GM12878 (cell line): ENCODE measurements at regions not wholly inside any gene's neighbourhood (a gene's known extent, or its start where the extent isn't known, plus 50 kb on each side); places are given as distances from the start of the nearest gene placed in this dataset.

ENCODE experiments used
- ATAC-seq: fragments of 200-7000 bp; cut with Tn5 transposase; 3 replicates; pipeline ENCODE4 v1.9.1; 2020; ENCODE audit warnings: mild to moderate bottlenecking, moderate library complexity
- BruUV-seq: library from RNA; stranded (reverse); fragments of 400-500 nt; replicated peaks from 2 replicates; lab custom pipeline; 2021; lab: Mats Ljungman, UMichigan
- CTCF ChIA-PET: fragments of 300-600 bp; sonication (Branson Sonifier 250); formaldehyde crosslinking; extraction: SDS; loops from one replicate; lab custom pipeline; 2021; ENCODE audit warnings: inconsistent platforms; lab: Yijun Ruan, JAX
- POLR2A ChIA-PET: fragments of 350-600 bp; formaldehyde crosslinking; extraction: SDS; loops from one replicate; lab custom pipeline; 2021; ENCODE audit warnings: inconsistent platforms; lab: Charles Lee
- RAD21 ChIA-PET: fragments of 300-600 bp; sonication (Branson Sonifier 250); formaldehyde crosslinking; loops from one replicate; lab custom pipeline; 2023; ENCODE audit warnings: antibody characterized with exemption; ENCODE audit not compliant: unreplicated experiment; lab: Charles Lee
- SMC1A ChIA-PET: fragments of 300-600 bp; sonication (Branson Sonifier 250); formaldehyde crosslinking; loops from one replicate; lab custom pipeline; 2023; ENCODE audit not compliant: unreplicated experiment, uncharacterized antibody; lab: Charles Lee
- DNase-seq: peaks from one replicate; pipeline ENCODE4 v3.0.0-alpha.2; 2011; ENCODE audit warnings: low read depth, low spot score
- FAIRE-seq: peaks from 3 replicates; lab custom pipeline; 2011; peaks lifted over from hg19 to GRCh38; lab: Jason Lieb, UNC
- H2AFZ ChIP-seq: 2 replicates; pipeline ENCODE4 v1.6.0; 2011; ENCODE audit warnings: low read depth, low read length, control low read depth; ENCODE audit not compliant: control insufficient read depth
- H3K27ac ChIP-seq: 2 replicates; pipeline ENCODE4 v1.5.1; 2011; ENCODE audit warnings: control low read depth; ENCODE audit not compliant: control insufficient read depth, insufficient read depth
- H3K27me3 ChIP-seq, 2 experiments: replicated peaks in 1 of 2; 2 replicates each; pipeline versions ENCODE4 v1.6.0 to v1.6.1; 2011; ENCODE audit warnings: low read length in 1 of 2; ENCODE audit not compliant: control insufficient read depth in 2 of 2, insufficient read depth in 2 of 2
- H3K36me3 ChIP-seq, 2 experiments: 2 replicates each; pipeline ENCODE4 v1.5.1; 2011; ENCODE audit warnings: low read length in 1 of 2; ENCODE audit not compliant: control insufficient read depth in 2 of 2, insufficient read depth in 2 of 2
- H3K4me1 ChIP-seq: 2 replicates; pipeline ENCODE4 v1.6.1; 2011; ENCODE audit warnings: mild to moderate bottlenecking, low read length, moderate library complexity, mixed read lengths; ENCODE audit not compliant: control insufficient read depth, insufficient read depth
- H3K4me2 ChIP-seq: 2 replicates; pipeline ENCODE4 v1.6.0; 2011; ENCODE audit warnings: control low read depth; ENCODE audit not compliant: control insufficient read depth, insufficient read depth
- H3K4me3 ChIP-seq: fragments of 200-600 bp; sonication (generic); 2 replicates; pipeline ENCODE4 v1.5.1; 2016
- H3K79me2 ChIP-seq: 2 replicates; pipeline ENCODE4 v1.6.0; 2011; ENCODE audit warnings: low read length; ENCODE audit not compliant: control insufficient read depth, insufficient read depth
- H3K9ac ChIP-seq: 2 replicates; pipeline ENCODE4 v1.8.0; 2011; ENCODE audit warnings: low read length, control low read depth, mixed read lengths; ENCODE audit not compliant: control insufficient read depth, insufficient read depth
- H3K9me3 ChIP-seq: replicated peaks from 3 replicates; pipeline ENCODE4 v1.5.1; 2011; ENCODE audit warnings: mild to moderate bottlenecking, low read length; ENCODE audit not compliant: control insufficient read depth, insufficient read depth
- H4K20me1 ChIP-seq: 2 replicates; pipeline ENCODE4 v1.6.0; 2011; ENCODE audit not compliant: control insufficient read depth, insufficient read depth
- KAT2A ChIP-seq: conservative IDR thresholded peaks from 2 replicates; pipeline ENCODE4 v1.6.1; 2011; ENCODE audit warnings: low read depth, low read length; ENCODE audit not compliant: control insufficient read depth
- KDM1A ChIP-seq: fragments of 200-600 bp; sonication (generic); IDR thresholded peaks from 2 replicates; pipeline ENCODE4 v1.6.1; 2016; ENCODE audit warnings: borderline replicate concordance
- RUNX3 ChIP-seq: IDR thresholded peaks from 2 replicates; pipeline ENCODE4 v1.6.1; 2012; ENCODE audit warnings: low read length, inconsistent platforms
- SREBF2 ChIP-seq: IDR thresholded peaks from 2 replicates; pipeline ENCODE4 v1.6.1; 2012; ENCODE audit warnings: mild to moderate bottlenecking, low read length
- SUZ12 ChIP-seq: fragments of 200-600 bp; sonication (generic); IDR thresholded peaks from one replicate; pipeline ENCODE4 v1.6.1; 2018; ENCODE audit warnings: antibody characterized with exemption, mild to moderate bottlenecking; ENCODE audit not compliant: unreplicated experiment
- YY1 ChIP-seq: IDR thresholded peaks from 2 replicates; pipeline ENCODE4 v1.6.1; 2011; ENCODE audit warnings: low read depth, mild to moderate bottlenecking, low read length
- ZBED1 ChIP-seq: IDR thresholded peaks from 2 replicates; pipeline ENCODE4 v1.6.1; 2016; ENCODE audit warnings: borderline replicate concordance
- ZNF207 ChIP-seq: fragments of 450-650 bp; IDR thresholded peaks from 2 replicates; pipeline ENCODE4 v1.6.1; 2014; ENCODE audit warnings: antibody characterized with exemption, mild to moderate bottlenecking, borderline replicate concordance
- ZNF217 ChIP-seq: fragments of 450-650 bp; IDR thresholded peaks from 2 replicates; pipeline ENCODE4 v1.6.1; 2017; ENCODE audit warnings: antibody characterized with exemption, mild to moderate bottlenecking
- in situ Hi-C: fragments of 300-500 bp; cut with MboI; formaldehyde crosslinking; loops from 9 replicates; pipeline ENCODE4 v1.14.3; 2018; ENCODE audit warnings: mixed read lengths
- intact Hi-C: fragments of 100-400 bp; cut with micrococcal nuclease; formaldehyde crosslinking; loops from one replicate; pipeline ENCODE4 v1.14.2; 2022; ENCODE audit not compliant: unreplicated experiment
- TF ChIP-seq, protein P1 (sequence below): fragments of 450-650 bp; IDR thresholded peaks from 2 replicates; pipeline ENCODE4 v1.6.1; 2017; ENCODE audit warnings: low read depth, mild to moderate bottlenecking, moderate library complexity
- TF ChIP-seq, protein P2 (sequence below): fragments of 150-350 bp; IDR thresholded peaks from 2 replicates; pipeline ENCODE4 v1.6.1; 2014; ENCODE audit warnings: mild to moderate bottlenecking, low read depth, low read length
- TF ChIP-seq, protein P3 (sequence below): IDR thresholded peaks from 2 replicates; pipeline ENCODE4 v1.6.1; 2012; ENCODE audit warnings: low read depth, low read length, improper control_type of control experiment
- TF ChIP-seq, protein P4 (sequence below): fragments of 150-350 bp; IDR thresholded peaks from 2 replicates; pipeline ENCODE4 v1.6.1; 2016; ENCODE audit warnings: low read depth, low read length
- TF ChIP-seq, protein P5 (sequence below): fragments of 450-650 bp; formaldehyde crosslinking; IDR thresholded peaks from 2 replicates; pipeline ENCODE4 v1.4.0; 2022; ENCODE audit warnings: mild to moderate bottlenecking, moderate library complexity

DNA sequence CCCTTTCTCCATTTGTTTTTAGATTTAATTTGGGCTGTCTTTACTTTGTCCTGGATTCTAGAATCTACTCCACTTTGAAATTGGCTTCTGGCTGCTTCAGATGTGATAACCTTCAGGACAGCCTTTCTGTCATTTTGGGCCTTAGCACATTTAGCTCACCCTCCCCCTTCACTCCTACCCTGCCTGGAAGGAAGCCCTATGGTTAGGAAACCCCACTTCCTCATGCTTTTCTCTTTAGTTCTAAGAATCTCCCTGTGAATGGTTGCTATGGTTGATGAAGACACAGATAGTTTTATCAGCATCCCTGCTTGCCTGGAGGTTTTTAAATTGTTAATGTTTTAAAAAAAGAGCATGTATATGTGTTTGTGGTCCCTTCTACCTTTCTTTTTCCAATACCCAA is 100.7 kb upstream of the PTPN13 start:
- no peaks in the 10 kb centered on the region for H3K79me2 ChIP-seq
- no peak overlapping the region for H3K9ac ChIP-seq
- ATAC-seq = no peak
- ChIA-PET RAD21 (interaction anchor here (8.5 kb wide), 1 partner anchor 29 kb away, joined by 136 read pairs; no protein-coding TSS in a partner anchor), POLR2A (interaction anchor here (0.6 kb wide), 1 partner anchor 149 kb away, joined by 3 read pairs; no protein-coding TSS in a partner anchor), CTCF (interaction anchor here (1.3 to 9.4 kb wide), 4 partner anchors 10 to 599 kb away, joined by 3 to 307 read pairs (median 34); partner anchors contain the start of gene C4orf36), SMC1A (interaction anchor here (4.5 to 8.5 kb wide), 4 partner anchors 28 to 405 kb away, joined by 75 to 190 read pairs (median 114); partner anchors contain the start of gene C4orf36)
- H3K9me3 ChIP-seq = no peaks in the 10 kb centered on the region
- H4K20me1 ChIP-seq = no peaks in the 10 kb centered on the region
- H3K27me3 ChIP-seq = no peaks in the 10 kb centered on the region
- no peak overlapping the region for H3K4me2 ChIP-seq
- H3K4me3 ChIP-seq = no peak overlapping the region
- intact Hi-C loops = loop anchor here (10.0 kb wide), 2 partner anchors 321 to 511 kb away; no protein-coding TSS in a partner anchor
- DNase-seq = no peak
- in situ Hi-C loops = loop anchor here (10.0 kb wide), 1 partner anchor 741 kb away; no protein-coding TSS in a partner anchor
- no TSS peak for BruUV-seq
- no peaks in the 10 kb centered on the region for H3K36me3 ChIP-seq
- H2AFZ ChIP-seq = no peak overlapping the region
- no peak for FAIRE-seq
- H3K27ac ChIP-seq = no peak overlapping the region
- no peaks in the 10 kb centered on the region for H3K4me1 ChIP-seq
- TF ChIP-seq SUZ12 (no peak), YY1 (no peak), ZBED1 (no peak), KDM1A (no peak), ZNF207 (no peak), RUNX3 (no peak), KAT2A (no peak), ZNF217 (no peak), SREBF2 (no peak)
- TF ChIP-seq, protein P1, sequence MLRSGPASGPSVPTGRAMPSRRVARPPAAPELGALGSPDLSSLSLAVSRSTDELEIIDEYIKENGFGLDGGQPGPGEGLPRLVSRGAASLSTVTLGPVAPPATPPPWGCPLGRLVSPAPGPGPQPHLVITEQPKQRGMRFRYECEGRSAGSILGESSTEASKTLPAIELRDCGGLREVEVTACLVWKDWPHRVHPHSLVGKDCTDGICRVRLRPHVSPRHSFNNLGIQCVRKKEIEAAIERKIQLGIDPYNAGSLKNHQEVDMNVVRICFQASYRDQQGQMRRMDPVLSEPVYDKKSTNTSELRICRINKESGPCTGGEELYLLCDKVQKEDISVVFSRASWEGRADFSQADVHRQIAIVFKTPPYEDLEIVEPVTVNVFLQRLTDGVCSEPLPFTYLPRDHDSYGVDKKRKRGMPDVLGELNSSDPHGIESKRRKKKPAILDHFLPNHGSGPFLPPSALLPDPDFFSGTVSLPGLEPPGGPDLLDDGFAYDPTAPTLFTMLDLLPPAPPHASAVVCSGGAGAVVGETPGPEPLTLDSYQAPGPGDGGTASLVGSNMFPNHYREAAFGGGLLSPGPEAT = no peak
- TF ChIP-seq, protein P2, sequence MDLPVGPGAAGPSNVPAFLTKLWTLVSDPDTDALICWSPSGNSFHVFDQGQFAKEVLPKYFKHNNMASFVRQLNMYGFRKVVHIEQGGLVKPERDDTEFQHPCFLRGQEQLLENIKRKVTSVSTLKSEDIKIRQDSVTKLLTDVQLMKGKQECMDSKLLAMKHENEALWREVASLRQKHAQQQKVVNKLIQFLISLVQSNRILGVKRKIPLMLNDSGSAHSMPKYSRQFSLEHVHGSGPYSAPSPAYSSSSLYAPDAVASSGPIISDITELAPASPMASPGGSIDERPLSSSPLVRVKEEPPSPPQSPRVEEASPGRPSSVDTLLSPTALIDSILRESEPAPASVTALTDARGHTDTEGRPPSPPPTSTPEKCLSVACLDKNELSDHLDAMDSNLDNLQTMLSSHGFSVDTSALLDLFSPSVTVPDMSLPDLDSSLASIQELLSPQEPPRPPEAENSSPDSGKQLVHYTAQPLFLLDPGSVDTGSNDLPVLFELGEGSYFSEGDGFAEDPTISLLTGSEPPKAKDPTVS = no peak
- TF ChIP-seq, protein P3, sequence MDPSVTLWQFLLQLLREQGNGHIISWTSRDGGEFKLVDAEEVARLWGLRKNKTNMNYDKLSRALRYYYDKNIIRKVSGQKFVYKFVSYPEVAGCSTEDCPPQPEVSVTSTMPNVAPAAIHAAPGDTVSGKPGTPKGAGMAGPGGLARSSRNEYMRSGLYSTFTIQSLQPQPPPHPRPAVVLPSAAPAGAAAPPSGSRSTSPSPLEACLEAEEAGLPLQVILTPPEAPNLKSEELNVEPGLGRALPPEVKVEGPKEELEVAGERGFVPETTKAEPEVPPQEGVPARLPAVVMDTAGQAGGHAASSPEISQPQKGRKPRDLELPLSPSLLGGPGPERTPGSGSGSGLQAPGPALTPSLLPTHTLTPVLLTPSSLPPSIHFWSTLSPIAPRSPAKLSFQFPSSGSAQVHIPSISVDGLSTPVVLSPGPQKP = no peak
- TF ChIP-seq, protein P4, sequence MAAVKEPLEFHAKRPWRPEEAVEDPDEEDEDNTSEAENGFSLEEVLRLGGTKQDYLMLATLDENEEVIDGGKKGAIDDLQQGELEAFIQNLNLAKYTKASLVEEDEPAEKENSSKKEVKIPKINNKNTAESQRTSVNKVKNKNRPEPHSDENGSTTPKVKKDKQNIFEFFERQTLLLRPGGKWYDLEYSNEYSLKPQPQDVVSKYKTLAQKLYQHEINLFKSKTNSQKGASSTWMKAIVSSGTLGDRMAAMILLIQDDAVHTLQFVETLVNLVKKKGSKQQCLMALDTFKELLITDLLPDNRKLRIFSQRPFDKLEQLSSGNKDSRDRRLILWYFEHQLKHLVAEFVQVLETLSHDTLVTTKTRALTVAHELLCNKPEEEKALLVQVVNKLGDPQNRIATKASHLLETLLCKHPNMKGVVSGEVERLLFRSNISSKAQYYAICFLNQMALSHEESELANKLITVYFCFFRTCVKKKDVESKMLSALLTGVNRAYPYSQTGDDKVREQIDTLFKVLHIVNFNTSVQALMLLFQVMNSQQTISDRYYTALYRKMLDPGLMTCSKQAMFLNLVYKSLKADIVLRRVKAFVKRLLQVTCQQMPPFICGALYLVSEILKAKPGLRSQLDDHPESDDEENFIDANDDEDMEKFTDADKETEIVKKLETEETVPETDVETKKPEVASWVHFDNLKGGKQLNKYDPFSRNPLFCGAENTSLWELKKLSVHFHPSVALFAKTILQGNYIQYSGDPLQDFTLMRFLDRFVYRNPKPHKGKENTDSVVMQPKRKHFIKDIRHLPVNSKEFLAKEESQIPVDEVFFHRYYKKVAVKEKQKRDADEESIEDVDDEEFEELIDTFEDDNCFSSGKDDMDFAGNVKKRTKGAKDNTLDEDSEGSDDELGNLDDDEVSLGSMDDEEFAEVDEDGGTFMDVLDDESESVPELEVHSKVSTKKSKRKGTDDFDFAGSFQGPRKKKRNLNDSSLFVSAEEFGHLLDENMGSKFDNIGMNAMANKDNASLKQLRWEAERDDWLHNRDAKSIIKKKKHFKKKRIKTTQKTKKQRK = no peak
- TF ChIP-seq, protein P5, sequence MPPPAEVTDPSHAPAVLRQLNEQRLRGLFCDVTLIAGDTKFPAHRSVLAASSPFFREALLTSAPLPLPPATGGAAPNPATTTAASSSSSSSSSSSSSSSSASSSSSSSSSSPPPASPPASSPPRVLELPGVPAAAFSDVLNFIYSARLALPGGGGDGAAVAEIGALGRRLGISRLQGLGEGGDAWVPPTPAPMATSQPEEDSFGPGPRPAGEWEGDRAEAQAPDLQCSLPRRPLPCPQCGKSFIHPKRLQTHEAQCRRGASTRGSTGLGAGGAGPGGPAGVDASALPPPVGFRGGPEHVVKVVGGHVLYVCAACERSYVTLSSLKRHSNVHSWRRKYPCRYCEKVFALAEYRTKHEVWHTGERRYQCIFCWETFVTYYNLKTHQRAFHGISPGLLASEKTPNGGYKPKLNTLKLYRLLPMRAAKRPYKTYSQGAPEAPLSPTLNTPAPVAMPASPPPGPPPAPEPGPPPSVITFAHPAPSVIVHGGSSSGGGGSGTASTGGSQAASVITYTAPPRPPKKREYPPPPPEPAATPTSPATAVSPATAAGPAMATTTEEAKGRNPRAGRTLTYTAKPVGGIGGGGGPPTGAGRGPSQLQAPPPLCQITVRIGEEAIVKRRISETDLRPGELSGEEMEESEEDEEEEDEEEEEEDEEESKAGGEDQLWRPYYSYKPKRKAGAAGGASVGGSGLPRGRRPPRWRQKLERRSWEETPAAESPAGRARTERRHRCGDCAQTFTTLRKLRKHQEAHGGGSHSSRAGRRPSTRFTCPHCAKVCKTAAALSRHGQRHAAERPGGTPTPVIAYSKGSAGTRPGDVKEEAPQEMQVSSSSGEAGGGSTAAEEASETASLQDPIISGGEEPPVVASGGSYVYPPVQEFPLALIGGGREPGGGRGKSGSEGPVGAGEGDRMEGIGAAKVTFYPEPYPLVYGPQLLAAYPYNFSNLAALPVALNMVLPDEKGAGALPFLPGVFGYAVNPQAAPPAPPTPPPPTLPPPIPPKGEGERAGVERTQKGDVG (CRISPR knock-in tag) = no peak
